DOHH2 (cell line): ENCODE measurements at regions not wholly inside any gene's neighbourhood (a gene's known extent, or its start where the extent isn't known, plus 50 kb on each side); places are given as distances from the start of the nearest gene placed in this dataset.

Experiments used
- H3F3A ChIP-seq: fragments of 200-600 bp; sonication (generic), shearing (Covaris generic); 2 replicates; pipeline ENCODE4 v1.6.0; 2016; ENCODE audit warnings: antibody characterized with exemption, mild to moderate bottlenecking; ENCODE audit not compliant: control insufficient read depth, insufficient read depth
- H3K27ac ChIP-seq: fragments of 200-600 bp; sonication (generic); 2 replicates; pipeline ENCODE4 v1.5.1; 2014; ENCODE audit warnings: low read depth, mild to moderate bottlenecking, low read length, moderate library complexity
- H3K27me3 ChIP-seq: fragments of 200-600 bp; sonication (generic); 2 replicates; pipeline ENCODE4 v1.6.1; 2014; ENCODE audit warnings: mild to moderate bottlenecking, low read length, mixed read lengths; ENCODE audit not compliant: control insufficient read depth
- H3K36me3 ChIP-seq: fragments of 200-600 bp; sonication (generic); 2 replicates; pipeline ENCODE4 v1.6.1; 2014; ENCODE audit warnings: mild to moderate bottlenecking, low read length, moderate library complexity, mixed read lengths; ENCODE audit not compliant: control insufficient read depth
- H3K4me1 ChIP-seq: fragments of 200-600 bp; sonication (generic); 2 replicates; pipeline ENCODE4 v1.6.1; 2014; ENCODE audit warnings: mild to moderate bottlenecking, low read length, mixed read lengths; ENCODE audit not compliant: control insufficient read depth
- H3K4me2 ChIP-seq: fragments of 200-600 bp; sonication (generic); 2 replicates; pipeline ENCODE4 v1.6.0; 2014; ENCODE audit warnings: mild to moderate bottlenecking, low read length, moderate library complexity
- H3K4me3 ChIP-seq: fragments of 200-600 bp; sonication (generic); 2 replicates; pipeline ENCODE4 v1.5.1; 2014; ENCODE audit warnings: mild to moderate bottlenecking, low read length, mixed read lengths
- H3K79me2 ChIP-seq: fragments of 200-600 bp; sonication (generic); 2 replicates; pipeline ENCODE4 v1.6.1; 2014; ENCODE audit warnings: mild to moderate bottlenecking, low read length, mixed read lengths; ENCODE audit not compliant: control insufficient read depth
- H3K9me2 ChIP-seq: fragments of 200-600 bp; sonication (generic); replicated peaks from 2 replicates; pipeline ENCODE4 v1.6.1; 2014; ENCODE audit warnings: mild to moderate bottlenecking, low read length, mixed read lengths; ENCODE audit not compliant: control insufficient read depth
- H3K9me3 ChIP-seq: fragments of 200-600 bp; sonication (generic); 2 replicates; pipeline ENCODE4 v1.6.1; 2014; ENCODE audit warnings: antibody characterized with exemption, low read length, mixed read lengths; ENCODE audit not compliant: control insufficient read depth, insufficient read depth
- H4K20me1 ChIP-seq: fragments of 200-600 bp; sonication (generic); 2 replicates; pipeline ENCODE4 v1.6.0; 2014; ENCODE audit warnings: low read depth, mild to moderate bottlenecking, antibody characterized with exemption, low read length, moderate library complexity; ENCODE audit not compliant: control insufficient read depth, insufficient read depth
- CTCF ChIP-seq: fragments of 200-600 bp; sonication (generic); IDR thresholded peaks from one replicate; pipeline ENCODE4 v1.5.1; 2014; ENCODE audit warnings: antibody characterized with exemption, mild to moderate bottlenecking, low read depth, low read length; ENCODE audit not compliant: poor library complexity, severe bottlenecking
- EZH2phosphoT487 ChIP-seq: fragments of 200-600 bp; sonication (generic); IDR thresholded peaks from 2 replicates; pipeline ENCODE4 v1.6.1; 2017; ENCODE audit warnings: borderline replicate concordance, mild to moderate bottlenecking, antibody characterized with exemption, low read length, moderate library complexity, mixed read lengths

DNA sequence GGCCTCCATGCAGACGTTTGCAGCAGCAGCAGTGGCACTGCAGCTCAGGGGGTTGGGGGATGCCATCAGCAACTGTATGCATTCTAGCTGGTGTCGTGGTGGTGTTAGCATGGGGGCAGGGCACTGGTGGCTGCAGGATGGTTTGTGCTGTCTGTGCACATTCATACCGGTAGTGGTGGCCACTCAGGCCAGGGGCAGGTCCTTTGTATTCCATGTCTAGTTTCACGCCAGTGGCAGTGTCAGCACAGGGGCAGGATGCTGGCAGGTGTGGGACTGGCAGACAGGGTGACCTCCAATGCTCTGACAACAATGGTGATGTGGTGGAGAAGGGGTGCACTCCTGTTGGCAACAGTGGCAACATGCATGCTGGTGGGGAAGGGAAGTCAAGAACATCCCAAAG is 194.2 kb upstream of the LRRC7 start:
- H3K4me2 ChIP-seq, result no peak overlapping the region
- no peaks in the 10 kb centered on the region for H3K36me3 ChIP-seq
- H3K27me3 ChIP-seq, result no peaks in the 10 kb centered on the region
- no peak overlapping the region for H3K27ac ChIP-seq
- TF ChIP-seq EZH2phosphoT487 (no peak), CTCF (no peak)
- H3K9me3 ChIP-seq, result no peaks in the 10 kb centered on the region; the same call in 1 of the 2 replicates
- H3K4me3 ChIP-seq, result no peak overlapping the region
- no peaks in the 10 kb centered on the region for H3K4me1 ChIP-seq
- no peaks in the 10 kb centered on the region for H3K79me2 ChIP-seq
- H3K9me2 ChIP-seq, result no peaks in the 10 kb centered on the region
- H4K20me1 ChIP-seq, result no peaks in the 10 kb centered on the region
- H3F3A ChIP-seq, result no peaks in the 10 kb centered on the region

DNA sequence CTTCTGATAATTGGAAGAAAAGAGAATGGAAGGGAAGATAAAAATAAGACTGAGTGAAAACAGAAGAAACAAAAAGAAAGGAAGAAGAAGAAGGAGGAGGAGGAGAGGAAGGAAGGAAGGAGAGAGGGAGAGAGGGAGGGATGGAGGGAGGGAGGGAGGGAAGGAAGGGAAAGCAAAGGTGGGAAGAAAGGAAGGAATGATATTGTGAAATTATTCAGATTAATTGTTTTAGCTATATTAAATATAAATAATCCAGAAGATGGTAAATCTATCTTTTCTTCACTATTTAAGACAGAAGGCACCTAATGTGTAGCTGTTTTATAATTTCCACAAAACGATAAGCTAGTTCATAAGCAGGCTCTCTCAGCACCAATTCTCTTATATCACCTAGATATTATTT is 191.3 kb upstream of the LRRC7 start:
- Histone ChIP-seq H3K4me3 (no peak overlapping the region), H3F3A (no peaks in the 10 kb centered on the region), H3K9me2 (no peaks in the 10 kb centered on the region), H3K79me2 (no peaks in the 10 kb centered on the region), H3K9me3 (no peaks in the 10 kb centered on the region), H3K4me2 (no peak overlapping the region), H3K27ac (no peak overlapping the region), H3K4me1 (no peaks in the 10 kb centered on the region), H3K27me3 (no peaks in the 10 kb centered on the region), H4K20me1 (no peaks in the 10 kb centered on the region), H3K36me3 (no peaks in the 10 kb centered on the region)
- TF ChIP-seq CTCF, result no peak
- no peak for TF ChIP-seq EZH2phosphoT487

DNA sequence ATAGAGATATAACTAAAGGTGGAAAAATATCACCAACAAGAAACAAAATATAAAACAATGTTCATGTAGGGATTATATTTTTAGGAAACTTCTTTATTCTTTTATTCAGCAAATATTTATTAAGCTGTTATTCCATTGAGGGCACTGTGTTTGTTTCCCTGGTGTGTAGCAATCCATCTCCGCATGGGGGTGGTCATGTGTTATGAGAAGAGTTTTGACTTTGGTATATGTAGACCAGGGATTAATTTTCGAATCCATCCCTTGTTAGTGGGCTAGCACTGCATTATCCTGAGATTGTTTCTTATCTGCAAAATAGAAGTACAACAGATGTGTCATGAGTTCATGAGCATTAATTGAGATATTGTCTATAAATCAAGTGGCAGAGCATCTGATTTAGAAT is 190.2 kb upstream of the LRRC7 start:
- Histone ChIP-seq H3K27me3 (no peaks in the 10 kb centered on the region), H3K27ac (no peak overlapping the region), H4K20me1 (no peaks in the 10 kb centered on the region), H3K36me3 (no peaks in the 10 kb centered on the region), H3K4me1 (no peaks in the 10 kb centered on the region), H3K9me3 (no peaks in the 10 kb centered on the region), H3F3A (no peaks in the 10 kb centered on the region), H3K9me2 (no peaks in the 10 kb centered on the region), H3K4me3 (no peak overlapping the region), H3K4me2 (no peak overlapping the region), H3K79me2 (no peaks in the 10 kb centered on the region)
- TF ChIP-seq CTCF, result no peak

GRCh38 chr1:69388044-69388443 is 179.7 kb upstream of the LRRC7 start:
- Histone ChIP-seq H3K9me3 (no peaks in the 10 kb centered on the region), H3F3A (no peaks in the 10 kb centered on the region), H4K20me1 (no peaks in the 10 kb centered on the region), H3K9me2 (no peaks in the 10 kb centered on the region), H3K27ac (no peak overlapping the region), H3K4me3 (no peak overlapping the region), H3K36me3 (no peaks in the 10 kb centered on the region), H3K4me1 (no peaks in the 10 kb centered on the region), H3K79me2 (no peaks in the 10 kb centered on the region), H3K27me3 (no peaks in the 10 kb centered on the region), H3K4me2 (no peak overlapping the region)
- TF ChIP-seq EZH2phosphoT487 (no peak), CTCF (no peak)
